SJSA1 (cell line): ENCODE measurements at regions not wholly inside any gene's neighbourhood (a gene's known extent, or its start where the extent isn't known, plus 50 kb on each side); places are given as distances from the start of the nearest gene placed in this dataset.
A peak's percentile ranks its signal among the peaks of the same experiment; 100 is the strongest.
"Not testable (repeated sequence)": the region's sequence is repeated elsewhere in the genome, so short reads cannot be mapped to it uniquely, and the experiment has no call there.

Experiments used
- DNase-seq, 2 experiments: peaks; one replicate each; pipeline ENCODE4 v3.0.0-alpha.2; 2015 to 2020; ENCODE audit warnings: low spot score in 2 of 2, low read depth in 1 of 2
- H3K27ac ChIP-seq: fragments of 250-450 bp; sonication (Bioruptor Pico); 2 replicates; pipeline ENCODE4 v1.5.1; 2020; ENCODE audit warnings: mild to moderate bottlenecking, moderate library complexity
- H3K27me3 ChIP-seq: fragments of 250-450 bp; sonication (Bioruptor Pico); replicated peaks from 2 replicates; pipeline ENCODE4 v1.5.1; 2020; ENCODE audit warnings: mild to moderate bottlenecking, moderate library complexity
- H3K36me3 ChIP-seq: fragments of 250-450 bp; sonication (Bioruptor Pico); 2 replicates; pipeline ENCODE4 v1.5.1; 2020; ENCODE audit warnings: mild to moderate bottlenecking
- H3K4me1 ChIP-seq: fragments of 250-450 bp; sonication (Bioruptor Pico); replicated peaks from 2 replicates; pipeline ENCODE4 v1.6.1; 2021; ENCODE audit warnings: mild to moderate bottlenecking
- H3K4me3 ChIP-seq: fragments of 250-450 bp; sonication (Bioruptor Pico); 2 replicates; pipeline ENCODE4 v1.5.1; 2020; ENCODE audit warnings: mild to moderate bottlenecking
- H3K9me3 ChIP-seq: fragments of 250-450 bp; sonication (Bioruptor Pico); replicated peaks from 2 replicates; pipeline ENCODE4 v1.5.1; 2020; ENCODE audit warnings: mild to moderate bottlenecking

- DNase-seq: peak in 1 of 2 experiments; percentile 1
Observed at GRCh38 chr3:3998140-3998922, 199.1 kb downstream of the LRRN1 start.

GRCh38 chr3:3999340-3999739 lies 200.1 kb downstream of the LRRN1 start:
- H3K36me3 ChIP-seq, H3K27me3 ChIP-seq, H3K4me1 ChIP-seq, H3K27ac ChIP-seq, H3K4me3 ChIP-seq, DNase-seq, H3K9me3 ChIP-seq: not testable (repeated sequence)

More at GRCh38 chr3:3998140-3998922, 199.1 kb downstream of the LRRN1 start:
- Histone ChIP-seq H3K27ac (no peak overlapping the region), H3K9me3 (no peaks in the 10 kb centered on the region), H3K27me3 (no peaks in the 10 kb centered on the region), H3K36me3 (no peaks in the 10 kb centered on the region), H3K4me3 (no peak overlapping the region), H3K4me1 (no peaks in the 10 kb centered on the region)

- Histone ChIP-seq H3K4me3 (no peak overlapping the region), H3K9me3 (no peaks in the 10 kb centered on the region), H3K36me3 (no peaks in the 10 kb centered on the region), H3K4me1 (no peaks in the 10 kb centered on the region), H3K27ac (no peak overlapping the region), H3K27me3 (no peaks in the 10 kb centered on the region)
- DNase-seq: no peak
Observed at GRCh38 chr3:4001976-4002375, 202.7 kb downstream of the LRRN1 start.

GRCh38 chr3:4006288-4006687 lies 207.1 kb downstream of the LRRN1 start:
- Histone ChIP-seq H3K27ac (no peak overlapping the region), H3K4me3 (no peak overlapping the region), H3K9me3 (no peaks in the 10 kb centered on the region), H3K4me1 (no peaks in the 10 kb centered on the region), H3K27me3 (no peaks in the 10 kb centered on the region), H3K36me3 (no peaks in the 10 kb centered on the region)
- DNase-seq: no peak

- H3K27me3 ChIP-seq: no peaks in the 10 kb centered on the region
- no peak overlapping the region for H3K27ac ChIP-seq
- no peak for DNase-seq
- no peaks in the 10 kb centered on the region for H3K4me1 ChIP-seq
- H3K9me3 ChIP-seq: no peaks in the 10 kb centered on the region
- no peak overlapping the region for H3K4me3 ChIP-seq
- no peaks in the 10 kb centered on the region for H3K36me3 ChIP-seq
Observed at GRCh38 chr3:4008205-4008604, 209.0 kb downstream of the LRRN1 start.

GRCh38 chr3:4011166-4011565 lies 211.9 kb downstream of the LRRN1 start:
- DNase-seq: no peak
- no peak overlapping the region for H3K27ac ChIP-seq
- H3K4me1 ChIP-seq: no peaks in the 10 kb centered on the region
- no peaks in the 10 kb centered on the region for H3K9me3 ChIP-seq
- no peak overlapping the region for H3K4me3 ChIP-seq
- no peaks in the 10 kb centered on the region for H3K27me3 ChIP-seq
- H3K36me3 ChIP-seq: no peaks in the 10 kb centered on the region

- no peak for DNase-seq
Observed at GRCh38 chr3:4015426-4015825, 216.2 kb downstream of the LRRN1 start.

GRCh38 chr3:4019501-4019900 lies 220.3 kb downstream of the LRRN1 start:
- Histone ChIP-seq H3K9me3 (no peaks in the 10 kb centered on the region), H3K27ac (no peak overlapping the region), H3K36me3 (no peaks in the 10 kb centered on the region), H3K4me3 (no peak overlapping the region), H3K27me3 (no peaks in the 10 kb centered on the region), H3K4me1 (no peaks in the 10 kb centered on the region)
- no peak for DNase-seq

More at GRCh38 chr3:4015426-4015825, 216.2 kb downstream of the LRRN1 start:
- H3K4me3 ChIP-seq: no peak overlapping the region
- no peaks in the 10 kb centered on the region for H3K4me1 ChIP-seq
- no peaks in the 10 kb centered on the region for H3K36me3 ChIP-seq
- no peak overlapping the region for H3K27ac ChIP-seq
- no peaks in the 10 kb centered on the region for H3K9me3 ChIP-seq
- no peaks in the 10 kb centered on the region for H3K27me3 ChIP-seq

- Histone ChIP-seq H3K27ac (no peak overlapping the region), H3K27me3 (no peaks in the 10 kb centered on the region), H3K4me1 (no peaks in the 10 kb centered on the region), H3K4me3 (no peak overlapping the region), H3K36me3 (no peaks in the 10 kb centered on the region), H3K9me3 (no peaks in the 10 kb centered on the region)
- no peak for DNase-seq
Observed at GRCh38 chr3:4021162-4021561, 221.9 kb downstream of the LRRN1 start.

GRCh38 chr3:4029135-4029534 lies 229.9 kb downstream of the LRRN1 start:
- no peak for DNase-seq

GRCh38 chr3:4030624-4031023 lies 231.4 kb downstream of the LRRN1 start:
- no peaks in the 10 kb centered on the region for H3K27me3 ChIP-seq
- H3K27ac ChIP-seq: no peak overlapping the region
- no peaks in the 10 kb centered on the region for H3K36me3 ChIP-seq
- DNase-seq: no peak
- H3K4me3 ChIP-seq: no peak overlapping the region
- no peaks in the 10 kb centered on the region for H3K9me3 ChIP-seq
- no peaks in the 10 kb centered on the region for H3K4me1 ChIP-seq

More at GRCh38 chr3:4029135-4029534, 229.9 kb downstream of the LRRN1 start:
- Histone ChIP-seq H3K4me3 (no peak overlapping the region), H3K36me3 (no peaks in the 10 kb centered on the region), H3K4me1 (no peaks in the 10 kb centered on the region), H3K27me3 (no peaks in the 10 kb centered on the region), H3K9me3 (no peaks in the 10 kb centered on the region), H3K27ac (no peak overlapping the region)

- Histone ChIP-seq H3K27me3 (no peaks in the 10 kb centered on the region), H3K9me3 (no peaks in the 10 kb centered on the region), H3K4me1 (no peaks in the 10 kb centered on the region), H3K27ac (no peak overlapping the region), H3K36me3 (no peaks in the 10 kb centered on the region), H3K4me3 (no peak overlapping the region)
- no peak for DNase-seq
Observed at GRCh38 chr3:4033296-4033695, 234.1 kb downstream of the LRRN1 start.

- H3K36me3 ChIP-seq: no peaks in the 10 kb centered on the region
- no peaks in the 10 kb centered on the region for H3K4me1 ChIP-seq
- H3K27ac ChIP-seq: no peak overlapping the region
- H3K27me3 ChIP-seq: no peaks in the 10 kb centered on the region
- DNase-seq: no peak
- no peak overlapping the region for H3K4me3 ChIP-seq
- H3K9me3 ChIP-seq: no peaks in the 10 kb centered on the region
Observed at GRCh38 chr3:4036046-4036445, 236.8 kb downstream of the LRRN1 start.

GRCh38 chr3:4038351-4038750 lies 239.1 kb downstream of the LRRN1 start:
- Histone ChIP-seq H3K27ac (no peak overlapping the region), H3K4me3 (no peak overlapping the region), H3K36me3 (no peaks in the 10 kb centered on the region)

GRCh38 chr3:4042070-4042469 lies 242.8 kb downstream of the LRRN1 start:
- H3K4me3 ChIP-seq: no peak overlapping the region
- no peaks in the 10 kb centered on the region for H3K9me3 ChIP-seq
- H3K27ac ChIP-seq: no peak overlapping the region
- DNase-seq: no peak
- no peaks in the 10 kb centered on the region for H3K27me3 ChIP-seq
- H3K4me1 ChIP-seq: no peaks in the 10 kb centered on the region
- H3K36me3 ChIP-seq: no peaks in the 10 kb centered on the region

More at GRCh38 chr3:4038351-4038750, 239.1 kb downstream of the LRRN1 start:
- Histone ChIP-seq H3K27me3 (no peaks in the 10 kb centered on the region), H3K9me3 (no peaks in the 10 kb centered on the region), H3K4me1 (no peaks in the 10 kb centered on the region)
- no peak for DNase-seq
